HL-60/S4 (cell line): ENCODE measurements at regions not wholly inside any gene's neighbourhood (a gene's known extent, or its start where the extent isn't known, plus 50 kb on each side); places are given as distances from the start of the nearest gene placed in this dataset.
"Not testable (repeated sequence)": the region's sequence is repeated elsewhere in the genome, so short reads cannot be mapped to it uniquely, and the experiment has no call there.

Experiments
- in situ Hi-C: fragments of 300-500 bp; cut with MboI; formaldehyde crosslinking; loops from 2 replicates; pipeline ENCODE4 v1.14.3; 2022; ENCODE audit warnings: low sequenced_read_pairs

DNA sequence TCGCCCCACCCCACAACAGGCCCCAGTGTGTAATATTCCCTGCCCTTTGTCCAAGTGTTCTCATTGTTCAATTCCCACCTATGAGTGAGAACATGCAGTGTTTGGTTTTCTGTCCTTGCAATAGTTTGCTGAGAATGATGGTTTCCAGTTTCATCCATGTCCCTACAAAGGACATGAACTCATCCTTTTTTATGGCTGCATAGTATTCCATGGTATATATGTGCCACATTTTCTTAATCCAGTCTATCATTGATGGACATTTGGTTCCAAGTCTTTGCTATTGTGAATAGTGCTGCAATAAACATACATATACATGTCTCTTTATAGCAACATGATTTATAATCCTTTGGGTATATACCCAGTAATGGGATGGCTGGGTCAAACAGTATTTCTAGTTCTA lies 132.7 kb downstream of the SNX10 start:
- in situ Hi-C loops, result not testable (repeated sequence)

DNA sequence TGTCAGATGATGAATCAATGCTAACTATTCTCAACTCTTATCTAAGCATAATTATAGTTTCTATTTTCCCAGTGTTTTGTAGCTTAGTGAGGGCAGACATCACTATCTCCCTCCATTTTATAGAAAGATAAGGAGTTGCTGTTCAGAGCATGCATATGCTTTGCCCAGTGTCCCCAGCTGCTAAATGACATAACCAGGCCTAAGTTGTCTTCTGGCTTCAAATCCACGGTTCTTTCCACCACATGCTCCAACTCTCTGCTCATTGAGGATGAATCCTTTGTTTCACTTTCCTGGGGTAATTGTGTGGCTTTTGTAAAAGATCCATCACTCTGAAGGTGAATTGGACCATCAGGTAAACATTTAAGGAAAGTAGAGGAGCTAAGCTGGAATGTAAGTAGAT lies 134.0 kb downstream of the SNX10 start:
- in situ Hi-C loops, result no loop called here

DNA sequence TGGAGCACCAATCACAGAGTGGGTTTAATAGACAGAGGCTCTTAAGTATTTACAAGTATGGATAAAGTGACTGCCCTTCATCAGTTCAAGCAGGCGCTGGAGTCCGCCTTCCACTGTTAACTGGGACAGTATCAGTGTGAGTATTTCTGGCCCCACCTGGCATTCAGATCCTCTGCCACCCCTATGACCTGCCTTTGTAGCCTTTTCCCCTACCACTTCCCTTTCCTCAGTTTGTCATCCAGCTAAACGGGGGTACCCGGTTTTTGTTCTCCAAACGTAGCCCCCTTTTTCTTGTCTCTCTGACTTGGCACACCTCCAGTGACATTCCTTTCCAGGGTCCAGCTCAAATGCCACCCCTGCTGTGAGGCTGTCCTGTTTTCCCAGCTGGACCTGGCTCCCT lies 134.4 kb downstream of the SNX10 start:
- in situ Hi-C loops, result no loop called here

DNA sequence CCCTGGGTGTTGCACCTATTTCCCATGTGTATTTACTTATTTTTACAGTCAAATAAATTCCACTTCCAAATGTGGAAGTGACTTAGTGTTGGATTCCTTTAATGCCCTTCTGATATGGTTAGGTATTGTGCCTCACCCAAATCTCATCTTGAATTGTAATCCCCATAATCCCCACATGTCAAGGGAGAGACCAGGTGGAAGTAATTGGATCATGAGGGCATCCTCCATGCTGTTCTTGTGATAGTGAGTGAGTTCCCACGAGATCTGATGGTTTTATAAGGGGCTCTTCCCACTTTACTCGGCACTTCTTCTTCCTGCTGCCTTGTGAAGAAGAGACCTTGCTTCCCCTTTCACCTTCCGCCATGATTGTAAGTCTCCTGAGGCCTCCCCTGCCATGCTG lies 136.9 kb downstream of the SNX10 start:
- in situ Hi-C loops, result no loop called here

DNA sequence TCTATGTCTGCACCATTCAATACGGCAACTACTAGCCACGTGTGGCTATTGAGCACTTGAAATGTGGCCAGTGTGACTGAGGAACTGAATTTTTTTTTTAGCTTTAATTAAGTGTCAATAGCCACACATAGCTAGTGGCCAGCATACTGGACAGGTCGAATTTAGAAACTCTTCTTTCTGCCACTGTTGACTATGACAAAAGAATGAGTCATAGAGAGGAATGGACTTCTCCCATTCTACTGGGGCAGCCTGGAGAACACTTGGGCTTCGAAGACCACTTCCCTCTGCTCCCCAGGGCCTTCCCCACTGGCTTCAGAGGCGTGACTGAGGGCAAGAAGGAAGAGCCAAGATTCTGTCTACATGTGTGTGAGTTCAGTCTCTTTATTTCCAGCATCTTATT lies 137.5 kb downstream of the SNX10 start:
- in situ Hi-C loops, result no loop called here

DNA sequence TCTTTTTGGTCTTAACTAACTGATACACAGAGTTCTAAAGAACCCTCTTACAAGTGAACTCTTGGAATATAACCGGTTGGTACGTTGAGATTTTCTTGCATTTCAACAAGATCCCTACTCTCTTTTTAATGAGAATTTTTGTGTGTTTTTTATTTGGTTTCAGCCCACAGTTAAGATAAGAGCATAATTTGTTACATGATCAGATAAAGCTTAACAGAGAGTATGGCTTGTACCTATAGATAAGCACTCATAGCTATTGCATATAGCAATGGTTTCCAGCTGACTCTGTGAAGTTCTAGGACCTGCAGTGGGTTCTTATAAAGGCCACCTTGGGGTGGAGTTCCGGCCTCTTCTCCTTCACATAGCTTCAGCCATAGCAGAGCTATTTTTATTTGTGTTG lies 143.3 kb downstream of the SNX10 start:
- in situ Hi-C loops, result no loop called here

DNA sequence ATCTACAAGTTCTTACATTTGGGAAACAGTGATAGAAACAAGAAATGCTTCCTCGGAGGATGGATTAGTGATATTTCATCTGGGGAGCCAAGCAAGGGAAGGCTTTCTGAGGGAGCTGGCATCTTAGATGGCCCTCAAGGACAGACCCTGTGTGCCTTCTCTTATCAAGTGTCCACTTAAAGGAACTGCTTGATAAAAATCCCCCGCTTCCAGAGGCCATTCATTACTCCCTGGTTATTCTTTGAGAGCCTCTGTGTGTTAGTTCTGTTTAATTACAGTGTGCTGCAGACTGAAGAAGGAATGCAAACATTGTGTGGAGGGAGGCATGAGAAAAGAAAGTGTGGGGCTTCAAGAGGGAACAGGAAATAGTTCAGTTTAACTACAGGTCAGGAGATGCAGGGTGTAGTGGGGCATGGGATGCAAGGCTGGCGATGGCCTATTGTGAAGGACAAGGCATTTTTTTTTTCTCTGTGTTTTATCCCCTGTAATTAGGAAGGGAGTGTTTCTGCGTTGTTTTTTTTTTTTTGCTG lies 145.4 kb downstream of the SNX10 start:
- in situ Hi-C loops, result no loop called here

DNA sequence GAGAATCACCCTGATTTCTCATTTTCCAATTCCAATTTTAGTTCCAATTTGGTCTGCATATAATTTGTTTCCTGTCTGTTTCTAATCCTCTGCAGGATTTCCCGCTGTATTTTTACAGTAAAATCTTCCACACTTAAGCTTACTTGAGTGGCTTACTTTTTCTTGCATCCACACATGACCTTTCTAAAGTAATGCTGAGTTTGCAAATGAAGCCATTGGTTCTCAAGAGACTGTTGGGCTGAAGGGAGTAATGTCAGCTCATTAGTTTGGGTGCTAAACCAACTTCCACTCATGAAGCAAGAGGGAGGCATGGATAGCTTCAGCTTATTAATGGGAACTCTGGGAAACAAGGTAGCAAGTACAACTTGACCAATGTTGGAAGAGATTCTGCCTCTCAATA lies 146.4 kb downstream of the SNX10 start:
- in situ Hi-C loops, result no loop called here

DNA sequence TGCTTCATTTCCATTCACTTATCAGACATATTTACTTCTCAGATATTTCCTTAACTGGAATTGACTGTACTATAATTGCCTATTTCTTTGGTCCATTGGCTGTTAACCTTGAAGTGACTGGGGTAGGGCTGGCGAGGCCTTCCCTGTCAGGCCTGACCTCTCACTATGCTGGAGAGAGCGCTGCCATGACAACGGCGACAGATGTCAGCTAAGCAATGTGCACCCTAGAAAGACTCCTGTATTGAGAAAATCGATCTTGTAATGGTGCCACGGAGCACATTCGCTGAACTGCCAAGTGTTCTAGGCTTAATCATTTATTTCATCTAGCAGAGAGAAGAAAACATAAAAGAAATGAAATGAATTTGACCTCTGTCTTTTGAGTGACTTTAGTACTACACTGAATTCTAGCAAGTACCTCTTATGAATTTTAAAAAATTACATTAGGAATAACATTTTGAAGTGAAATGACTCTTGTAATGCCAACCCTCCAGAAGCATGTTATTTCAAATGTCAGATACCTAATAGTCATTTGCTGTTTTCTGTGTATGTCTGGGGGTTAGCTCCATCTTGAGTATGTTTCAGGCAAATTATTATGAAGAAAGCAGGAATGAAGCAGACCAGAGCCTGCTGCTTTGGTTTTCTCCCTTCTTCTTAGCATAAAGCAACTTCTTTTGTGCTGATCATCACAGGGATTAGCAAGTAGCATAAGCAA lies 148.0 kb downstream of the SNX10 start:
- in situ Hi-C loops, result no loop called here

DNA sequence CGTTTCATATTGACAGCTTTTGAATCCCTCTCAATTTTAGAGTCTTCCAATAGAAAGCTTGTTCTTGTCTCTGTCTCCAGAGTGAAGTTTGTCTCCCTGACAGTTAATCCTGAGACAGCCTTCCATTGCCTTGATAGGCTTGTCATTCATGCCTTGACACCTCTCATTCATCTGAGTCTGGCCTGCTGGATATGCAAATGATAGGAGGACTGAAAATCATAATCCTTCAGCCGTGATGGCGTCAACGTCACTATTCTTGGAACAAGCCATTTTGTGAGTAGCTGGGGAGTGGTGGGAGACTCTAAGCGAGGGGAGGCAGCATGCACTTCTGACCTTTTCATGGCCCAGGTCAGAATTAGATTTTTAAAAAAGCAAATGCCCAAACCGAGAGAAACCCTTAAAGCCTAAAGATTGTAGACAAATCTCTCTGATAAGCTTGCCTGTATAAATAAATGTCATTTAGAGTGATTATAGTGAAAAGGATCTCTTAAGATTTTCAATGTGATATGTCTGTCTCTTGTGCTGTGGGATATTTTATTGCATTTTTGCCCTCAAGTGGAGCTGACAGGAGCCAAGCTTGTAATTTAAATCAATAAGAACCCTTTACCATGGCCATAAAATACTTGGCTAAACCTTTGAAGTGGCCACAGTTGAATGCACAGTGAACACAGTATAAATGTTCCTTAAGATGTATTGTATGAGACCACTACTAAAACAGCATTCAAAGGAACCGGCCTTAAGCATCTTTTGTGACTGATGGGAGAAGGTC lies 148.8 kb downstream of the SNX10 start:
- in situ Hi-C loops, result no loop called here

DNA sequence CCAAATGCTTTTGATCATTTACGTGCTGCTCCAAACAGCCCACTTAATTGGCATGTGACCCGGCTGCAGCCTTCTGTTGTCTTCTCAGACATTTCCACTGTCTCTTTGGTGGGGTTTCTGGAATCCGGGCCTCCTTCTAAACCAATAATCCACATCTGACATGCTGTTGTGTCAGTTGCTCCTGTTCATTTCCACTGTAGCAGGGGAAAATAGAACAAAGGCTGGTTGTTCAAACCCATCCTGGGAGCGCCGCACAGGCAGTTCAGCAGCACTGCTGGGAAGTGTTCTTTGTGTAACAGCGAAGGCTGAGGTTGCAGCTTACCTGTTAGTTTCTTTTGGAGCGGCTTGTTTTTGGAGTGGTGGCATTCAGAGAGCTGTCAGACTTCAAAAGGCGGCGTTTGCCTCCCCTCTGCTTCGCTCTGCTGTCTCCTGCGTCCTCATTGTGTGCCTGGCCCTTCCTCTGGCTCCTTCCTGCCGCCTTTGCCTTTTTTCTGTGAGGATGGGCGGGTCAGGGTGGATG lies 149.4 kb downstream of the SNX10 start:
- in situ Hi-C loops, result no loop called here

DNA sequence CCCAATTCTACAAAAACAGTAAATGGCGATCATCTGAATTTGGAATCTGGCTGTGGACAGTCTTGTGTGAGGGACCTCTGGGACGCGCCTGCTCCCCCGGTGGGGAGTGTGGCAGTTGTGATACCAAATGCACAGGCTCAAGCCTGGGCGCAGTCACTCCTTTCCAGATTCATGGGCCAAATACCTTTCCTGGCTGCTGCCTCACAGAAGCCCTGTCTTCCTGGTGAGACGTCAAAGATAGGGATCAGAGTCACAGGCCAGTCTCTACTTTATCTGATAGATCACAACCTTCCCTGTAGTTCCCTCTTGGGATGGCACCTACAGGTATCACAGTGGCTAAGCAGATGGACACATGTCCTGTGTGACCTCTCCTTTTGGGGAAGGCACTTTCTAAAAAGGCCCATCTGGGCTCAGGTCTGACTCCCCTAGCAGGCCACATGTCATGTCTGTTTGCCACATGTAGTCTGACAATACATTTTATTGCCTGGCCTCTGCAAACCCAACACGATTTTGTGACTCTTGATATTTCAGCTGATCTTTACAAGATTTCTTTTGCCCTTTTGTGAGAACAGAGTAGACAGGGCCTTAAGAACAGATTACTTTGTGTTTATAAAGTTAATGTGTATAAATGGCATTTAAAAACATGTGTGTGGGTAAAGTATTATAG lies 150.1 kb downstream of the SNX10 start:
- in situ Hi-C loops, result no loop called here

DNA sequence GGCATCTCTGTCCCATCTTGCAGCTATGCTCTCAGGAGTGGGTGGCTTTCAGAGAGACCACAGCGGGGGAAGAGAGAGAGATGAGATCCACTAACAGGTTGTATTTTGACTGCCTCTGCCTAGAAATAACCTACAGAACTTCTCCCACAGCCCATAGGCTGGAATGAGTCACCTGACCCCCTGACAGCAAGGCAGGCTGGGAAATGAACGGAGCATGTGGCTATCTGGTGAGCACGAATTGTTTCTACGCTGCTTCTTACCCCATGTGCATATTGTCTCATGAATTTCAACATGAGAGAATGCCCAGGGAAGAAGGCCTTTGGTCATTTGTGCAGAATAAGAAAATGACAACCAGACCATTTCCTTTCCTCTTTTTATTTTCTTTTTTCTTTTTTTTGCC lies 151.3 kb downstream of the SNX10 start:
- in situ Hi-C loops, result no loop called here

DNA sequence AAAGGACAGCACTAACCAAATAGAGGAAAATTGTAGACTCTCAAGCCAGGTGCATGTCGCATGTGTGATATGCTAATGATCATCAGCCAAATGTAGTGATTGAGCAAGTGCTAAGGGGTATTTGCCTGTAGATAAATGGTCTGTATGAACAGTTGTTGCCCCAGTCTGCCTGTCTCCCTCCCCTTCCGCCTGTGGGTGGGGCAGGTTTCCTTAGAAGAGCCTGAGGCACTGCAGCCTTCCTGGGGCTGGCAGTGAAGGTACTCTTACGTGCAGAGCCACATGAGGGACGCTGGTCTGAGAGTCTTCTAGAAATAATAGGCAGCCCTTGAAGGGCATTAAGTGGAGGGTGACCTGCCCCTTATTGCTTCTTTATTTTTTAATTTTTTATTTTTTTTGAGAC lies 152.1 kb downstream of the SNX10 start:
- in situ Hi-C loops, result no loop called here

DNA sequence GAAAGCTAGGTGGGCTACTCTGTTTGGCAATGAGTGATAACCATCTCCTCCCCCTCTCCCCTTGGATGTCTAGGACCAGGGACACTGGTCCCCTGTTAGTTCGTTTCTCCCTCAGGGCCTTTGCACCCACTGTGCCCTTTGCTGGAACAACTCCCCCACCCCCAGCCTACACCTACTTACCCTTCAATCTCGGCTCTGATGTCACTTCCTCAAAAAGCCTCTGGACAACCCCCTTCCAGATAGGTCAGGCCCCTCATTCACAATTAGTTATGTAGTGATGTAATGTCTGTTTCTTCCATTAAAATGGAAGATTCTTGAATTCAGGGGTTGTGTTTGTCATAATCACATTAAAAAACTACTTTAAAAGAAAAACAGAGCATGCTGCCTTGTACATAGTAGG lies 152.9 kb downstream of the SNX10 start:
- in situ Hi-C loops, result no loop called here

DNA sequence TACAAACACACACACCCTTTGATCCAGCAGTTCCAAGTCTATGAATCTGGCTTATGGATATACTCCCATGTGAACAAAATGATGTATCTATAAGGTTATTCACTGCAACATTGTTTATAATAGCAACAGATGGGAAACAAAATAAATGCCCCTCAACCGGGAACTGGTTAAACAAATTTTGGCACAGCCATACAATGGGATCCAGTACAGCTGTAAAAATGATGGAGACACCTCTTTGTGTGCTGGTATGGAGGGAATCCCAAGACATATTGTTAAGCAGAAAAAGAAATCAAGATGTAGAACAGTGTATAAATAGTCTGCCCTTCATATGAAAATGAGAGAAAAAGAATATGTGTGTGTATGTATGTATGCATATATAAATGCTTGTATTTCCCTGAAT lies 155.5 kb downstream of the SNX10 start:
- in situ Hi-C loops, result no loop called here

DNA sequence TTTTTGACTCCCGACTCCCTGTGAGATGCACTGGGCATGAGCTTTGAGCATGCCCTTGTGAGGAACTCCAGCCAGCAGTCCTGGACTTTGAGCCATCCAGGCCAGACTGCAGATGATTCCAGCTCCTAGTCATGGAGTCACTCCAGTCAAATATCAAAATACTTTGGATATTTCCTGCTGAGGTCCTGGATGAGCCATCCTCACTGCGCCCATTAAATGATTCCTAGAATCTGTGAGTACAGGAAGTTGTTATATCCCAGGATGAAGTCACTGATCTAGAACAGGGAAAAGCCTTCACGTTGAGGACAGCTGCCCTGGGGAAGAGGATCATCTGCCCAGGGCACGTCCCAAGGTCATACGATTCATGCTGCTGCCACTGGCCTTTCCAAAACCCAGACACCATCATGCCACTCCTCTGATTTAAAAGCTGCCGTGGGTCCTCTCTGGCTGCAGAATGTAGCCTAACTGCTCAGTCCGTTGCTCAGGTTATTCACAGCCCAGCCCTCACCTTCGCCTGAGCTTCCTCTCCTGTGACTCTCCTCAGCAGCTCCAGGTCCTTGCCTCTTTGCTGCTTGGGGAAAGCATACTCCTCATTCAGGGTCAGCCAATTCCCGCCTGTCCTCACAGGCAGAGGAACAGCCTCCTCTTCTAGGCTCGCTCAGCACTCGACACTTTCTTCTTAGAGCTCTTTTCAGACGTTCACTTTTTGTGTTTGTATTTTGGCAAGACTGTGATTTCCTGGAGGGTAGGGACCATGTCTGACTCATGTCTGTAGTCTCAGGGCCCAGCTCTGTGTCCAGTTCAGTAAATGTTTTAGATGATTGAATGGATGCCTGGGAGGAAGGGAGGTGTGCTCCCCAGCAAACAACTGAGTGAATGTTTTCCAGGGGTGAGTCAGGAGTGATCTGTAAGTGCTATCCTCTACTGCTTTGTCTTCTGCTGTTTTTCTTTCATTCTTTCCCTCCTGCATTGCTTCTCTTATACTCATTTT lies 157.8 kb downstream of the SNX10 start:
- in situ Hi-C loops, result no loop called here

DNA sequence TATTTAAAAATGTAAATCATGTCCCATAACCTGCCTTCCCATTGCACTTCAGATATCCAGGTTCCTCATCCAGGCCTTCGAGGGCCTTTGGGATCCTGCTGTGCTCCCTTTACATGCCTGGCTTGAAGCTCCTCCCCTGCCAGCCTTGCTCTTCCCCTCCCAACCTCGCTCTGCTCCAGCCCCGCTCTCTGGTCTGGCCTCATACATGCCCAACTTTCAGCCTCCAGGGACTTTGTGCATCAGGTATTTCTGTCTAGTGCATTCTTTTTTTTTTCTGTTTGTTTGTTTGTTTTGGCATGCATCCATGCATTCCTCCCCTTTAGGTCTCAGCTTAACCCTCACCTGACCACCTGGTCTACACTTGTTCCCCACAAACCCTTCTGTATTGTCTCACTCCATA lies 160.3 kb downstream of the SNX10 start:
- in situ Hi-C loops, result no loop called here

DNA sequence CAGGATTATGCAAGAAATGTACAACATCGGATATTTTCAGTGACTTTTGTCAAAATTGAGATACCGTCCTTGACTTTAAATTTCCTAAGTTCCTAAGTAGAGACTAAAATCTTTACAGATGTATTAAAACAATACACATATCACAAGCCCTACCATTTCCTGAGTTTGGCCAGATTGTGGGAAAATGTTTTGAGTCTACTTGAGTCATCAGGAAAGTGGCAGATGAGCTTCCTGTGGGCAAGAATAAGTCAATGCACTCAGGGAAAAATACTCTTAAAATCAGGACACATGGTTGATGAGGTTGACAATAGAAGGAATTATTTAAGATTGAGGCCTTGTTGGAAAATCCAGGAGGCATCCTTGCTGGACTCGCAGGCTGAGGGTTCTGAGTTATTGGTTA lies 162.5 kb downstream of the SNX10 start:
- in situ Hi-C loops, result no loop called here

DNA sequence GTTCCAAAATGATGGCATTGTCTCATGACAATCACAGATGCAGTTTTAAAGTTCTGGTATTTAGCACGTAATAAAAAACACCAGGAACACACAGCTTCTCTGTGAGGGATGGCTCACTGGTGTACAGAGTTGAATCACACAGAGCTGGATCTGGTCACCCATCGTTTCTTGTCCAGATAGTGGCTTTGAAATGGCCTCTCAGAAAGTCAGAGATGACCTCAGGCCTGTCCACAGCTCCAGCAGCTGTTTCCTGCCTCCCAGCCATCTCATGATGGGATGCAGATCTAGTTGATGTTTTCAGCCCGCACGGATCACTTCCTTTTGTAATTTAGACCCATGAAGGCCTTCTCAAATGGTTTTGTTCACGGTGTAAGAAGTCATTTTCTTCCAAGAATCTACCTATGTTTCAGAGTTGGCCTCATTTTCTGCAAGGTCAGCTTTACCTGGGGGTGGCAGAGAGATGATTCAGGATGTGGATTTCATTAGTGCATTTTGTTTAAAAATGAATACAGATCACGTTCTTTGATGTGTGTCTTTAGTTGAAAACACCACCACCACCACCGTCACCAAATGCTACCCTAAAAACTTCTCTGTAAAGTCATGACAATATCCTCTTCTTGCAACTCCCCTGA lies 166.2 kb downstream of the SNX10 start:
- in situ Hi-C loops, result no loop called here
